H1 (cell line): ENCODE measurements at regions not wholly inside any gene's neighbourhood (a gene's known extent, or its start where the extent isn't known, plus 50 kb on each side); places are given as distances from the start of the nearest gene placed in this dataset.

Experiments used
- BRCA1 ChIP-seq: IDR thresholded peaks from 2 replicates; pipeline ENCODE4 v1.6.1; 2012; ENCODE audit warnings: low read depth, low read length, improper control_type of control experiment
- HDAC6 ChIP-seq: IDR thresholded peaks from one replicate; pipeline ENCODE4 v1.7.1; 2012; ENCODE audit warnings: low read depth, mild to moderate bottlenecking, inconsistent platforms, low read length, moderate library complexity
- RBBP5 ChIP-seq: IDR thresholded peaks from 2 replicates; pipeline ENCODE4 v1.7.1; 2012; ENCODE audit warnings: low read depth, mild to moderate bottlenecking, inconsistent platforms, low read length, moderate library complexity, borderline replicate concordance
- SIN3A ChIP-seq, 2 experiments: IDR thresholded peaks in 1 of 2; conservative IDR thresholded peaks in 1 of 2; 2 replicates each; pipeline ENCODE4 v1.6.1; 2011 to 2012; ENCODE audit warnings: low read length in 2 of 2, improper control_type of control experiment in 1 of 2, low read depth in 1 of 2, mild to moderate bottlenecking in 1 of 2
- TF ChIP-seq, protein P1 (sequence below): IDR thresholded peaks from 2 replicates; pipeline ENCODE4 v1.6.1; 2011; ENCODE audit warnings: low read depth, mild to moderate bottlenecking, low read length; ENCODE audit not compliant: insufficient read depth

- TF ChIP-seq RBBP5 (no peak), BRCA1 (no peak), HDAC6 (no peak), SIN3A (conservative IDR thresholded peaks at IDR 0.05 in 1 of 2, IDR thresholded peaks at IDR 0.05 in 1 of 2; ENCODE audit: low read depth in 1 of 2, low read length in 2 of 2) (no peak)
- TF ChIP-seq, protein P1, sequence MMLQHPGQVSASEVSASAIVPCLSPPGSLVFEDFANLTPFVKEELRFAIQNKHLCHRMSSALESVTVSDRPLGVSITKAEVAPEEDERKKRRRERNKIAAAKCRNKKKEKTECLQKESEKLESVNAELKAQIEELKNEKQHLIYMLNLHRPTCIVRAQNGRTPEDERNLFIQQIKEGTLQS, result no peak
Measured at GRCh38 chr5:159527546-159528254, 197.4 kb upstream of the IL12B start (continued).
